Body of pancreas (tissue), 4 donors: ENCODE measurements at regions not wholly inside any gene's neighbourhood (a gene's known extent, or its start where the extent isn't known, plus 50 kb on each side); places are given as distances from the start of the nearest gene placed in this dataset.

Experiments used
- CTCF ChIP-seq, 7 experiments: fragments of 450-650 bp in 4 of 7; fragments of 200-600 bp in 3 of 7; sonication (generic) in 3 of 7; IDR thresholded peaks; one replicate each; pipeline ENCODE4 v1.5.1; 2016 to 2019; ENCODE audit warnings: antibody characterized with exemption in 7 of 7
- POLR2A ChIP-seq, 3 donors: fragments of 450-650 bp; IDR thresholded peaks; one replicate each; pipeline ENCODE4 v1.6.1; 2016; ENCODE audit warnings: antibody characterized with exemption in 3 of 3, mild to moderate bottlenecking in 2 of 3

GRCh38 chr4:117700111-117700892 is 334.0 kb upstream of the NDST3 start:
- no peak for TF ChIP-seq CTCF (IDR thresholded peaks at IDR 0.05)
- TF ChIP-seq POLR2A (IDR thresholded peaks at IDR 0.05): no peak
